ENCODE measurements at regions not wholly inside any gene's neighbourhood (a gene's known extent, or its start where the extent isn't known, plus 50 kb on each side); places are given as distances from the start of the nearest gene placed in this dataset.
A peak's percentile ranks its signal among the peaks of the same experiment; 100 is the strongest.

DNA sequence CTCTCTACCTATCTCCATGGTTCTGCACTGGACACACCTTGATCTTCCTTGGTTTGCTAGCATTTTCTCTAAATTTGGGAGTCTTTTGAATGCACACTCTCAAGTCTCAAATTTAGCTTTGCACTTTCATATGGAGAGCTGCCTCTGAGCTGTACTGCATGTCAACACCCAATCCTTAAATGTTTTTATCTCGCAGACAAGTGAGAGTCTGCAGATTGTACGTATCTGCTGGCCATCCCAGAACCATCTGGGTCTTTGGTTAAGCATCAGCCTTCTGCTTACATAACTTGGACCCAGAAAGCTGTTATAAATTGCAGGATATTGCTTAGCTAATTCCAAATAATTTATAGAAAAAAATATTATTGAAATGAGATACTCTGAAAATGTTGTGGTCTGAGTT lies 111.4 kb upstream of the GRAMD2B start:
- no peak for DNase-seq

DNA sequence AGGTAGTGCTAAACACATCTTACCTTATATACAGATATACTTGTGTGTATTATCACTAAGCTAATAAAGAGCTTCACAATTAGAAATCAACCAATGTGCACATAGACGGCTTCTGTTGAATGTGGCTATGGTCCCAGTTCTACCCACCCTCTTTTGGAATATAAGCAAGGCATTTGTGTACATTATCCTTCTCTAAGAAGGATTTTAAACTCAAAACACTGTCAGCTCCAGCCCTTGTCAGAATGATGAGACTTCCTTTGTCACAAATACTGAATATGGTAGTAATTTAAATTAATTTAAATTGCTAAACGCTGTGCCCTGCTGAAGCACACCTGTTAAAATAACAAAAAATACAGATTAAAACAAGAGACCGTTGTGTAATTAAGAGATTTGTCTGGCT lies 107.9 kb upstream of the GRAMD2B start:
- no peak for DNase-seq

DNA sequence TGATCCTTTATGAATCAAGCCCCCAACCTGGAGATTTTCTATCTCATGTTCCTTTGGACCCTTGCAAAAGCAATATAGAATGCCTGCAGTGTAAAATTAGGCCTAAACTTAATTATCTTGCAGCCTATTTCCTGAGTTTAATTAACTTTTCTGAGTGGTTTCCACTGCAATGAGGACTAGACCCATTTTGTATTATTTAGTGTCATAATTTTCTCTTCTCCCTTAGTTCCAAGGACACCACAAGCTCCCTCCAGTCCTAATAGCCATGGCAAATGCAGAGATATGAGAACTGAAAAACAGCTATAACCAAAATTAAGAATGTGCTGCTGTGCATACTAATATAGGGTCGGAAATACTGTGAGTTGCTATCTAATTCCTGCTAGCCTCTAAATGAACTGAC lies 90.9 kb upstream of the GRAMD2B start:
- no peak for DNase-seq

DNA sequence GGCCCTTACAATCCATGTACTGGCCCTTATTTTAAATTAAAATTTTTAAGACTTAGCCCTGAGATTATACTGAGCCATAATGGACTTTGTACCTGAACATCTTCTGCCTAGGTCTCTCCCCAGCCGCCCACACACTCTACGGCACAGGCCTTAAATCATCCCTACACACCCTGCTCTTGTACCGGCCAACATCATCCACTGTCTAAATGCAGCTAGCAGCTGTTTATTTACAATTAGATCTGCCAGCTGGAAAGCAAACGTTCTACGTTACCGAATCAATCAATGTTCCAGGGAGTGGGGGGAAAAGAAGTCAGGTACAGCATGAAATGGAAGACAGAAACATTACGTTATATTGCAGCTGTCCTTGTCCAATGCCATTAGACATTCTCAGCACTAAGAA lies 88.4 kb upstream of the GRAMD2B start:
- DNase-seq = no peak

DNA sequence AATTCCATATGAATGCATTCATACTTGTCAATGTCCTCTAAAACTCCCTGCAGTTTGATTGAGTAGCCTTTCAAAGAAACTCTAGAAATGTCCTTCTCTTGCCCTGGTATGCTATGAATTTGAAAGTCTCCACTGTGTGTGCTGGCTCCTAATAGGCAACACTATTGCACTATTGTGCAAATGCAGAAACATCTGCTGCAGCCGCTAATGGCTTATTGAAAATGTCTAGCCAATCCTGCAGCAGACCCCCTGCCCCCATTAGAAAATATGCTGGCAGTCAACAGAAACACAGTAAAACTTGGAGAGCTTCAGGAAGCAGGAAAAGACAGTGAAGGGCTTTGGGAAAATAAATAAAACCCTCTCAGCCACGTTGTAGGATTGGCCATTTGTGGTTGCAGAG lies 87.3 kb upstream of the GRAMD2B start:
- no peak for DNase-seq

DNA sequence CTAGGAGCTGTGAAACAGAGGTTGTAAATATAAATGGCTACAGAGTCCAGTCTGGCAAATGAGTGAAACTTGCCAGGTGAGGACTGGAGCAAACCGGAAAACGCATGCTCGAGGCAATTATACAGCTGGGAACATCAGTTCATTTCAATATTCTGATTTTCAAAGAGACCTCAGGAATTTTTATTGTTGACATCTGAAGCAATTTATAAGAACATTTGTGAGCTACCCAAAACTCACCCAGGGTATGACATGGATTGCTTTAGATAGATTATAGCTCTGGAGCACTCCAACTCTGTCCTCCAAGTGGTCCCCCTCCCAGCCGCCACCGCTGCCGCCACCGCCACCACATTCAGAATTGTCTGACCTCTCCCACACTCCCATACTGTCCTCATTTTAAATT lies 84.6 kb upstream of the GRAMD2B start:
- DNase-seq = no peak

DNA sequence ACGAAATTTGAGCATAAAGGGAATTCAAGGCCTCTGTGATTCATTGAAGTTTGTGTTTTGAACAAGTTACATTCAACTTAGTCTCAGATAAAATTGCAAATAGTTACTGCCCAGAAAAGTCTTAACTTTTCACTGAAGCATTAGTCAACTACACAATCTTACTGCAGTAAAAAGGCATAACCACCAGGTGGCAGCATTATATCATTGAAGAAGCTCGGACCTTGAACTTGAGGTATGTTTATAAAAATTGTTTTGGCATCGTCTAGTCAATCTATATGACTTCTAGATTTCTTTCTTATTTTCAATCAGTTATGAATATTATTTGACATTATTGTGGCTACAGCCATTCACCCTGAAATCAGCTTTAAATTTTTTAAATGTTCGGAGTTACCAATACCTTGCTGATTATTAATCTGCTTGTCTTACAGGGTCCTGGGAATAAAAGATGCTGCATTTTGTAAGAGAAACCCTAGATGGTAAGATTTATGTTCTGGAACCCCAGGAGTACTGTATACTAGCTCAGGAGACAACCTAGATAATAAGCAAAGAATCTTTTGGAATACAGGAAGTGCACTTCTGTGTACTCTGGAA lies 83.9 kb upstream of the GRAMD2B start:
- DNase-seq = peak; percentile 5 to 21 (median 14)

DNA sequence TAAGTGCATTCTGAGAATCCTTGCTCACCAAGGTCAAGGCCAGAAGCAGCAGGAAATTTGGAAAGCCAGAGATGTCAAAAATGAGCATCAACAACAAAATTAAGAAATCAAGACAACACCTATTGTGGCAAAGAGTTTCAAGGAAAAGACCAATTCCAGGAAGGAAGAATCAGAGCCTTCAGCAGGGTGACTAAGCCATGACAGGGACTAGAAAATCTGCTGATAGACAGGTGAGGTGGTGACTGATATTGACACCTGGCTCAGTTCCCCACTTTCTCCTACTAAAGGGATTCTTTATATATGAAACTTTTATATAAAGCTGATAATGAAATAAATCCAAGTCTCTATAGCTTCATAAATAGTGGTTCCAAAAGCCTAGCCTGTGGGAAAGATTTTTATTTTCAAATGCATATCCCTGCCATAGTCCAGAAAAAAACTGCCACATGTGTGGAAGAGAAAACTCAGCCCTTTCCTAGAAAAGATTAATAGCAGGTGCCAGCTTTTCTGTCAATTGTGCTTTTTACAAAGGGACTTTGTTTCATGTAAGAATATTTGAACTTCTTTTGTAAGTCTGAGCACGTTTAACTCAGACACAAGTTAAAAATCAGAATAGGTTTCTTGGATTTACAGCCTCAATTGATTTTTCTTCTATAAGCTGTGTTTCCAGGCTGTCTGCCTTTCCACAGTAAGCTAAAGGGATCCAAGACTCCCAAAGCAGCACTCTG lies 81.1 kb upstream of the GRAMD2B start:
- DNase-seq = no peak

DNA sequence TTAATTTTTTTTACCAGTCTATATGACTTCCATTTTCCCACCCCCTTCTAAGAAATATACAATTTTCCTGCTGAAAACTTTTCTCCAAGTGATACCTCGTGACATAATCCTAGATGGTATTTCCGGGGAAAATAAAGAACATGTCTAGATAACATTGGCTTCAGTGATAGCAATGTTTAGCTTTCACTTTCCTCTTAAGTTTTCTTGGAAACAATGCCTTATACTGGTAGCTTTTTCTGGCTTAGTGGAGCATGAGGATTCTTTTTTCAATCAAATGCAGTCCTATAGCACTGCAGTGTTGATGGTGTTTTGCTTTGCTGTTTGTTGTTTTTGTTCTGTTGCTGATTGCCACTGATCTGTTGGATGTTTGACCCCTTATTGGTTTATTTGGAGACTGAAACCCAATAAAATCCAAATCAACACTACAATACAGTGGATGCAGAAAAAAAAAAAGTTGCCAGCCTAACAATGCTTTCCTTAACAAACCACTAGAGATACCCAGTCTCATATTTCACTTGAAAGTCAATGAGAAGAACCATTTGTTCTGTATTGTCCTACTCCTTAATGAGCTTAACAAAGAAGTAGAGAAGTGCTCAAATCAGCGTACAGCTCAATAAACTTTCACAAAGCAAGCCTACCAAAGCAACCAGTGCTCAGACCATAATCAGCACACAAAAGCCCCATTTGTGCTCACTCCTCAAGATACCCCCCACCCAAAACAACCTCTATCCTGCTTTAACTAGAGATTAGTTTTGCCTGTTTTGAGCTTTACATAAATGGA lies 74.2 kb upstream of the GRAMD2B start:
- DNase-seq = no peak

DNA sequence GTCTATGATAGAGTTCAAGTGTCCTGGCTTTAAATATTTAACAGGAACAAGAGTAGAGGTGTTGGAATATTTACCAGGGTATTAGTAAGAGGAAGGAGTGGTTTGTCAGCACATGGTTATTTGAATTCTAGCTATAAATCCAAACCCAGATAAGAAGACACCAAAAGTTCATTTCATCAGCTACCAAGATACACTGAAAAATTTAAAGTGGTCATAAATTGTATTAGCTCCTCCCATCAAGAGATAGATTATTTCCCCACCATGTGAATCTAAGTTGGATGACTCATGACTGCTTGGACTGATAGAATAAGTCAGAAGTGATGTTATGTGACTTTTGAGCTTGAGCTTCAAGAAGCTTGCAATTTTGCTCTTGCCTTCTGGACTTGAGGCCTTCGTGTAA lies 72.1 kb upstream of the GRAMD2B start:
- no peak for DNase-seq

DNA sequence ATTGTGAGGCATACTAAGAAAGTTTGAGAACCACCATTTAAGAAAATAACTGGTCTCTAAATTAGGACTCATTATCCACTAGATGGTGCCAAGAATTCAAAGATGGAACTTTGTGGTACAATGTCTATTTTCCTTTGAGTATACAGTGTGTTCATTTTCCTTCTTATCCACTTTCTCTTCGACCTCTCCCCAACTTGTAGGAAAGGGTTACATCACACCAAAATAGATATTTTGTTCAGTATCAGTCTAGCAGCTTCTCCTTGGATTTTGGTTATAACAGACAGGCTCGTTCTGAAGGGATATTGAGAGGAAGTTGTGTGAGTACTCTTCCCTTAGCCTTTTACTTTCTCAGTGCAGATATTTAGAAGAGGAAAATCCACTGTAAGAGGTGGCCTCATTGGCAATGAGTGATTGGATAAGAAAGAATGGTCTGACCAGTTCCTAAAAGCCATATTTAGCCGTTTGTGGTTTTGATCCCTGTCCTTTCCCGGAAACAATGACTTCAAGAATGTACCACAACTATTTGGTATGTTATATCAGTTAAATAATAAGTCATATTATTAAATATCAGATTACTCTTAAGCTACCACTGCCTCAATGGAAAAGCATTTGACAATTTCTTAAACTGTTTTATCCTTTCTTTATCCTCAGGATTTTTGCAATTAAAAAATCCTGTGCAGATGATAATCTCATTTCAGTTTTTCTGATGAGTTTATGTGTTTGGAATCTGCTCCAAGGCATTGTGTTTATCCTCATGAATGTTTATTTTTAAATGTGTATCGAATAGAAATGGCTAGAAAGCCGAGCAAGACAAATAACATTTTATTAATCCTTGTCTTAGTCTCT lies 69.0 kb upstream of the GRAMD2B start:
- DNase-seq = no peak

DNA sequence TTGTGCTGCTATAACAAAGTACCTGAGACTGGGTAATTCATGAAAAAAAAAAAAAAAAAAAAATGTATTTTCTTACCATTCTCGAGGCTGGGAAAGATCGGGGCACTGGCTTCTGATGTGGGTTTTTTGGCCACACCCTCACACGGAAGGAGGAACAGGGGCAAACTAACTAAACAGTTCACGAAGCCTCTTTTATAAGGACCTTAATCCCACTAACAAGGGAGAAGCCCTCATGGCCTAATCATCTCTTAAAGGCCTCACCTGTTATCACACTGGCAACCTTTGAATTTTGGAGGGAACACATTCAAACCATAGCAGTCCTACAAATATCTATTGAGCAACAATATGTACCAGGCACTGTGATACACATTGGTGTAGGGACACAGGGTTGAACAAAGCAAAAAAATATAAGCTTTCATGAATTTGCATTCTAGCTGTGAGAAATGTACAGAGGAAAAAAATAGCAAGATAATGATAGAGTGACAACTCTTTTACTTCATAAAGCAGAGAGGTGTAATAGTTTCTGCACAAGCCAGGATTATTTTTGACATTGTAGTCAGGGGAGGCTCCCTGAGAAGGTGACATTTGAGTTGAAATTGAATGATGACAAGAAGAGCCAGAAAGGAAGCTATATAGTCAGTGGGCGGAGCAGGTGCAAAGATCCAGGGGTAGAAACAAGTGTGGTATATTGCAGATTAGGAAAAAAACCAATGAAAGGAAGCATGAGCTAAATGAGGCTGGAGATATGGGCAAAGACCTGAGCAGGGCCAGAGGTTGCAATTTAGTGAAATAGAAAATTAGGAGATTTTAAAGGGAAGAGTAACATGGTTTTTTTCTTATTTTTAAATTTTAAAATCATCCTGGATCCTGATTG lies 68.1 kb upstream of the GRAMD2B start:
- no peak for DNase-seq

DNA sequence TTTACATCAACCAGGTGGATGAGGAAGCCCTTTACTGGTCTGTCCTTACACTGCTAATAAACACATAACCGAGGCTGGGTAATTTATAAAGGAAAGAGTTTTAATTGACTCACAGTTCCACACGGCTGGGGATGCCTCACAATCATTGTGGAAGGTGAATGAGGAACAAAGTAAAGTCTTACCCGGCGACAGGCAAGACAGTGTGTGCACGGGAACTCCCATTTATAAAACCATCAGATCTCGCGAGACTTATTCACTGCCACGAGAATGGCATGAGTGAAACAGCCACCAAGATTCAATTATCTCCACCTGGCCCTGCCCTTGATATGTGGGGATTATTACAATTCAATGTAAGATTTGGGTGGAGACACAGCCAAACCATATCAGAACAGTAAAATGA lies 67.3 kb upstream of the GRAMD2B start:
- DNase-seq = no peak

DNA sequence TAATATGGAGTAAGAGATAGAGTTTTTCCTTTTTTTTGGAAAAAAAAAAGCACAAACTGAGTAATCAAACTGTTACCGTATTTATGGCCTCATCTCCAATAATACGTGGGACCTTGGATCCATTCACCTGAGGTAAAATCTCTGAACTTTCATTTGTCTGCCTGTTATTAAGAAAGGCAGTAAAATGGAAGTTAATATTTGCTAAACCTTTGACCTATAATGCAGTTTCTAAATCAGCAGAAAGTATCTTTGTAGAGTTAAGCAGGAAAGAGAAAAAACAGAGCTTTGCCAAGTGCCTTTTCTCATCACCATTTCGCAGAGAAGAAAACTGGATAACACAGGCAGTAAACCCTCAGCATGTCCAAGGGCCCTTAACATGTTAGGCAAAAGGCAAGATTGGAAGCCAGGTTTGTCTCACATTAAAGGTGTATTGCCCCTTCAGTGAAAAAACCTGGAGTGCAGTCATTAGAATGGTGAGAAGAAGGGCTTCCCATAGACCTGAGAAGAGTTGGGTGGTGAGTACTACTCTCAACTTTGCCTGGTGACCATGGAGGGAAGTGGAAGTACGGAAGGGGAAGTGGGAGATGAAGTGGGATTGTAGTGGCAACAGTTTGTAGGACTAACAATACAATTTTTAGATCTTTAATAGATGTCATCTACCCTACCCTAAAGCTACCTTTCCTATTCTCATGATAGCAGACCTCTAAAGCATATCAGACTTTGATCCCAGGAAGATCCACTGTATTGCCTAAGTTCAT lies 65.4 kb upstream of the GRAMD2B start:
- DNase-seq = no peak

DNA sequence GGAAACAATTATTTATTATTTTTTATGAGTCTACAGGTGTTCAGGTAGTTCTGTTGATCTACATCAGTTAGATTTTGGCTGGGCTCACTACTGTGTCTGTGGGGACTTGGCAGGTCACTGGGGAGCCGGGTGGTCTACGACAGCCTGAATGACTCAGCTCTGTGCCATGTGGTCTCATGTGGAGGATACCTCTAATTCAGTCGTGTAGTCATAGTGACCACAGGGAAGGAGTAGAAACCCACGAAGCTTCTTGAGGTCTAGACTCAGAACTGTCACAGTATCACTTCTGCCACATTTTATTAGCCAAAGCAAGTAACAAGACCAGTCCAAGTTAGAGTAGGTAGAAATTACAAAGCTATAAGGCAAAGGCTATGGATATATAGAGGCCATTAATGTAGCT lies 64.7 kb upstream of the GRAMD2B start:
- no peak for DNase-seq

DNA sequence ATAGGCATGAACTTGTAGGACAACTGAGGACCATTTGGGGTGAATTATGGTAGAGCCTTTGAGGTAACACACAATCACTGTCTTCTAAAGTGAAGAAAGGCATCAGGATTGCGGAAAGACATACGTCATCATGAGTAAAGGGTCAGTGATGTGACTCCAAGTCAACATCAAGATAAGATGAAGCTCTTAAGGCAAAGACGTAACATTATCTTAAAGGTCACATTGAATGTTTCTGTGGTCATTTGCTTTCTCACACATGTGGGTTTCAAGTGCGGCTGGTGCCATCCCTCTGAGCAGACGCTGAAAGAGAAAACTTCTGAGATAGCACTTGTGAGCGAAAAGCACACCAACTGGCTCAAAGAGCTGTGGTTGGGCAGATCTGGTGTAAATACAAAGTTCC lies 63.3 kb upstream of the GRAMD2B start:
- DNase-seq = no peak

DNA sequence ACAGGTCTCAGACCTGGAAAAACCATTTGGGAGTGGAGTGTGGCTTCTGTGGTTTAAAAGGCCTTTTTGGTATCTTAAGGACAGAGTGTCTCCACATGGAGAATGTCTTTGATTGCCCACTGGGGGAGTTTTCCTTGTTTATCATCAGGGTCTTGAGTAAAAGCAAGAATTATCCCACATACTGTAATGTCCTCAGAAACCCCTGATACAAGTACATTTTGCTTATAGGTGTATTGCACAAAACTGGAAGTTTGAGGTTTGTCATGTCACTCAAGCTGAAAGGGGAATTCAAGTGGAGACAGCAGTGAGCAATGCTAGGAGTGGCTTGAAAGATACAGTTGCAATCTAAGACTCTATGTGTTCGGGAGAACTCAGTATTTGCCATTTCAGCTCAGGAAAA lies 62.7 kb upstream of the GRAMD2B start:
- DNase-seq = no peak

DNA sequence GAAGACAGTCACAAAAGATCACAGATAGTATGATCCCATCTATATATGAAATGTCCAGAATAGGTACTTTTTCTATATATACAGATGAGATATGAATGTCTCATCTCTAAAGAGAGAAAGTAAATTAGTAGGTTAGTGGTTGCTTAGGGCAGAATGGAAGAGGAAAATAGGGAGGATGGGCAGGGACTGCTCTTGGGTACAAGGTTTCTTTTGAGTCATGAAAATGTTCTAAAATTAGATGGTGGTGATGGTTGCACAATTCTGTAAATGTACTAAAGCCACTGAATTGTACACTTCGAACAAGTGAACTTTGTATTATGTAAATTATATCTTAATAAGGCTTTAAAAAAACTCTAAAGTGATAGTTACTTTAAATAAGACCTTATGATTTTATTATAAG lies 59.6 kb upstream of the GRAMD2B start:
- no peak for DNase-seq

DNA sequence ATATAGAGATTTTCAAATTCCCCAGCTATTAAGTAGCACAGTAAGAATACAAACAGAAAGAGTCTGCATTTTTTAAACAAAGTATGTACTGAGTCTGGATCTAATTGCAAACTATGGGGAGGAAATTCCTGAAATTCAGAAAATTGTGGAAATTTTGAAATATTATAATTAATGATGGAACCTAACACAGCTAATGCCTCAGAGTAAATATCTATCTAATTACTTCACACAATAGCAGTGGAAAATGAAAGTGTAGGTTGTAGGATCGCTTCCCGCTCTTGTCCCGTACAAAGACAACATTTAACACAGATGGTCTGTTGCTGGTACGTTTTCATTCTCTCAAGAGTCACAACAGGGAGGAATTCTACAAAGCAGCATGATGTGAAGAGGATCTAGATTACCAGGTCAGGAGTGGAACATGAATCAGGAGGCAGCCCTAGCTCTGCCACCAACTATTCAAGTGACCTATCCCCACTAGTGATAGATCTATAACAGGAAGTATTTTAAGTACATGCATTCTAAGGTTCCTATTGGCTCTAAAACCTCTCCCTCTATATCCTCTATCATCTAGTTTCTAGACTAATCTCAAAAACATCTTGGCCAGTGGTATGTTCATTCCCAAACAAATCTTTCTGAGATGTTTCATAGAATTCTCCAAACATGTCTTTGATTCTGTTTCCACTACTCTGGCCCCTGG lies 58.9 kb upstream of the GRAMD2B start:
- DNase-seq = no peak

DNA sequence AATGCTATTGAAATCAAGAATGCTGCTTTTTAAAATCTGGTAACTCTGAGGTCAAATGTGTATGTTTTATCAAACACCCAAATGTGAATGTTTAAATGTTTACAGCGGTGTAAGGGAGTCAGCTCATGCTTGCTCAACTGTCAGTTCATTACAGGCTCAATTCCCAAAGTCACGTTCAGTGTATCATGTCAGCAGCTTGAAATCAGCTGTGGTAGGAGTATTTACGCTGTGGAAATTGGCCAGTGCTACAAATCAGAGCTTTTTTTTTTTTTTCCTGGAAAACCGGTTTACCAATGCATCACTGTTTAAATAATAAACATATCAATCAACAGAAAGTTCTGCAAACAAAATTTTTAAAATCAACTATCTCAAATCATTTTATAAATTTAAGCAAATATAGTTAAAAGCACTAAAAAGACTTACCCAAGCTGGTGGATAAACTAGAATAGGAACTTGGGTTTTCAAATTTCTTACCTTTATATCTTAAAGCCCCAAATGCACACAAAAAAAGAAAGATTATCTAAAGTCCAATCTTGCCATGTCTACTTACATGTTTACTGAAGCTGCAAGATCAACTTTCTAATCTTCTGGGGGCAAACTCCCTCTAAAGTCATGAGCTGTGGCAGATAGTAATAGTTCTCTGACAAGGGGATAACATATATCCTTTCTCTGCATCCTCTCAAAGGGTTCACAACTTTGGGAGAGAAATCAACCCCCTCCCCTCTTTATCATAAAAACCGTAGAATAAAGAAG lies 57.6 kb upstream of the GRAMD2B start:
- no peak for DNase-seq

Data from activated CD4-positive, CD25-positive, alpha-beta regulatory T cell (primary cell).